ENCODE measurements at regions not wholly inside any gene's neighbourhood (a gene's known extent, or its start where the extent isn't known, plus 50 kb on each side); places are given as distances from the start of the nearest gene placed in this dataset.
"Not testable (repeated sequence)": the region's sequence is repeated elsewhere in the genome, so short reads cannot be mapped to it uniquely, and the experiment has no call there.

GRCh38 chr15:70375586-70375985 lies 277.9 kb upstream of the TLE3 start:
- H3K4me3 ChIP-seq (ENCODE audit: low read depth, low read length) = no peak overlapping the region
- DNase-seq (ENCODE audit: low read depth) = no peak
- no peak for TF ChIP-seq CTCF (IDR thresholded peaks at IDR 0.05; ENCODE audit: control insufficient read depth, extremely low read depth, insufficient read depth)

GRCh38 chr15:70375006-70375431 lies 277.3 kb upstream of the TLE3 start:
- no peak for TF ChIP-seq CTCF (IDR thresholded peaks at IDR 0.05; ENCODE audit: control insufficient read depth, extremely low read depth, insufficient read depth)
- DNase-seq (ENCODE audit: low read depth) = no peak
- no peak overlapping the region for H3K4me3 ChIP-seq (ENCODE audit: low read depth, low read length)

GRCh38 chr15:70374096-70374495 lies 276.4 kb upstream of the TLE3 start:
- DNase-seq (ENCODE audit: low read depth) = no peak
- no peak overlapping the region for H3K4me3 ChIP-seq (ENCODE audit: low read depth, low read length)
- TF ChIP-seq CTCF (IDR thresholded peaks at IDR 0.05; ENCODE audit: control insufficient read depth, extremely low read depth, insufficient read depth) = no peak

- DNase-seq (ENCODE audit: low read depth); H3K4me3 ChIP-seq (ENCODE audit: low read depth, low read length): not testable (repeated sequence)
These were observed 275.7 kb upstream of the TLE3 start for GRCh38 chr15:70373439-70373838.

- not testable (repeated sequence) for H3K4me3 ChIP-seq (ENCODE audit: low read depth, low read length); DNase-seq (ENCODE audit: low read depth)
These were observed 270.4 kb upstream of the TLE3 start for GRCh38 chr15:70367913-70368705.

- DNase-seq (ENCODE audit: low read depth); H3K4me3 ChIP-seq (ENCODE audit: low read depth, low read length): not testable (repeated sequence)
These were observed 266.3 kb upstream of the TLE3 start for GRCh38 chr15:70364023-70364422.

GRCh38 chr15:70362886-70363285 lies 265.2 kb upstream of the TLE3 start:
- DNase-seq (ENCODE audit: low read depth) = no peak
- no peak overlapping the region for H3K4me3 ChIP-seq (ENCODE audit: low read depth, low read length)
- peak; percentile 41 for TF ChIP-seq CTCF (IDR thresholded peaks at IDR 0.05; ENCODE audit: control insufficient read depth, extremely low read depth, insufficient read depth)

GRCh38 chr15:70362350-70362749 lies 264.6 kb upstream of the TLE3 start:
- no peak for TF ChIP-seq CTCF (IDR thresholded peaks at IDR 0.05; ENCODE audit: control insufficient read depth, extremely low read depth, insufficient read depth)
- DNase-seq (ENCODE audit: low read depth) = no peak
- H3K4me3 ChIP-seq (ENCODE audit: low read depth, low read length) = no peak overlapping the region
